Liver (tissue), 8 donors: ENCODE measurements at regions not wholly inside any gene's neighbourhood (a gene's known extent, or its start where the extent isn't known, plus 50 kb on each side); places are given as distances from the start of the nearest gene placed in this dataset.
A peak's percentile ranks its signal among the peaks of the same experiment; 100 is the strongest.

ENCODE experiments used
- DNase-seq: peaks from one replicate; pipeline ENCODE4 v3.0.0-alpha.2; 2017; ENCODE audit warnings: low spot score
- H3K27ac ChIP-seq, 2 donors: one replicate each; pipeline ENCODE4 v1.7.0; 2013; ENCODE audit warnings: inconsistent platforms in 2 of 2, low read length in 2 of 2, control low read depth in 1 of 2, low read depth in 1 of 2, mild to moderate bottlenecking in 1 of 2
- H3K27me3 ChIP-seq, 4 donors: one replicate each; pipeline versions ENCODE4 v1.6.1 to v1.7.0; 2013; ENCODE audit warnings: low read length in 3 of 4, inconsistent platforms in 1 of 4, mild to moderate bottlenecking in 1 of 4, moderate library complexity in 1 of 4; ENCODE audit not compliant: control insufficient read depth in 4 of 4, insufficient read depth in 4 of 4
- H3K36me3 ChIP-seq, 4 donors: one replicate each; pipeline versions ENCODE4 v1.6.1 to v1.7.0; 2013; ENCODE audit warnings: low read length in 3 of 4, mild to moderate bottlenecking in 3 of 4, low read depth in 1 of 4, moderate library complexity in 1 of 4; ENCODE audit not compliant: control insufficient read depth in 4 of 4, insufficient read depth in 3 of 4
- H3K4me1 ChIP-seq, 4 donors: one replicate each; pipeline versions ENCODE4 v1.6.1 to v1.7.0; 2013; ENCODE audit warnings: low read length in 3 of 4, mild to moderate bottlenecking in 3 of 4, moderate library complexity in 1 of 4; ENCODE audit not compliant: control insufficient read depth in 4 of 4, insufficient read depth in 4 of 4
- H3K4me3 ChIP-seq, 3 donors: one replicate each; pipeline versions ENCODE4 v1.6.1 to v1.7.0; 2013; ENCODE audit warnings: low read length in 3 of 3, control low read depth in 1 of 3, low read depth in 1 of 3, mild to moderate bottlenecking in 1 of 3
- H3K9ac ChIP-seq, 2 donors: one replicate each; pipeline ENCODE4 v1.7.0; 2013; ENCODE audit warnings: low read length in 2 of 2, mild to moderate bottlenecking in 2 of 2, moderate library complexity in 2 of 2, control low read depth in 1 of 2, low read depth in 1 of 2
- H3K9me3 ChIP-seq, 4 donors: one replicate each; pipeline versions ENCODE4 v1.6.1 to v1.7.0; 2013; ENCODE audit warnings: low read length in 3 of 4; ENCODE audit not compliant: control insufficient read depth in 4 of 4
- ATF3 ChIP-seq: IDR thresholded peaks from 2 replicates; pipeline ENCODE4 v1.6.1; 2016; ENCODE audit warnings: antibody characterized with exemption
- EGR1 ChIP-seq, 2 donors: IDR thresholded peaks; 2 replicates each; pipeline ENCODE4 v1.6.1; 2016 to 2018; ENCODE audit warnings: antibody characterized with exemption in 2 of 2, low read depth in 2 of 2
- FOXA1 ChIP-seq: IDR thresholded peaks from 2 replicates; pipeline ENCODE4 v1.6.1; 2016; ENCODE audit warnings: antibody characterized with exemption
- FOXA2 ChIP-seq: IDR thresholded peaks from 2 replicates; pipeline ENCODE4 v1.6.1; 2016; ENCODE audit warnings: antibody characterized with exemption
- GABPA ChIP-seq, 2 donors: IDR thresholded peaks in 1 of 2; conservative IDR thresholded peaks in 1 of 2; 2 replicates each; pipeline ENCODE4 v1.6.1; 2016; ENCODE audit warnings: antibody characterized with exemption in 2 of 2, mild to moderate bottlenecking in 1 of 2, moderate library complexity in 1 of 2
- HNF4A ChIP-seq, 2 donors: conservative IDR thresholded peaks; 2 replicates each; pipeline ENCODE4 v1.6.1; 2016; ENCODE audit warnings: antibody characterized with exemption in 2 of 2, mild to moderate bottlenecking in 2 of 2
- HNF4G ChIP-seq: IDR thresholded peaks from 2 replicates; pipeline ENCODE4 v1.6.1; 2016; ENCODE audit warnings: antibody characterized with exemption
- JUND ChIP-seq, 2 donors: IDR thresholded peaks; 2 replicates each; pipeline ENCODE4 v1.6.1; 2016; ENCODE audit warnings: antibody characterized with exemption in 2 of 2
- NR2F2 ChIP-seq: IDR thresholded peaks from 2 replicates; pipeline ENCODE4 v1.6.1; 2016; ENCODE audit warnings: antibody characterized with exemption
- RAD21 ChIP-seq, 2 donors: IDR thresholded peaks; 2 replicates each; pipeline ENCODE4 v1.6.1; 2016; ENCODE audit warnings: antibody characterized with exemption in 2 of 2, mild to moderate bottlenecking in 2 of 2
- RXRA ChIP-seq, 2 donors: IDR thresholded peaks; 2 replicates each; pipeline ENCODE4 v1.6.1; 2017 to 2018; ENCODE audit warnings: antibody characterized with exemption in 2 of 2, mild to moderate bottlenecking in 1 of 2
- SP1 ChIP-seq: IDR thresholded peaks from 2 replicates; pipeline ENCODE4 v1.6.1; 2018; ENCODE audit warnings: antibody characterized with exemption, mild to moderate bottlenecking
- TAF1 ChIP-seq: conservative IDR thresholded peaks from 2 replicates; pipeline ENCODE4 v1.6.1; 2016; ENCODE audit warnings: antibody characterized with exemption, mild to moderate bottlenecking
- YY1 ChIP-seq: IDR thresholded peaks from 2 replicates; pipeline ENCODE4 v1.6.1; 2016; ENCODE audit warnings: antibody characterized with exemption, mild to moderate bottlenecking
- WGBS: extraction: QIAGEN DNeasy Blood & Tissue Kit; methylation state at CpG from one replicate; pipeline ENCODE4 v1.1.7; 2013; 5-methylcytosine and 5-hydroxymethylcytosine counted together
- TF ChIP-seq, protein P1 (sequence below): IDR thresholded peaks from 2 replicates; pipeline ENCODE4 v1.6.1; 2016; ENCODE audit warnings: antibody characterized with exemption
- TF ChIP-seq, protein P2 (sequence below): fragments of 150-350 bp; IDR thresholded peaks from 2 replicates; pipeline ENCODE4 v1.5.1; 2017; ENCODE audit warnings: improper control_type of control experiment, low read depth, low read length; ENCODE audit not compliant: missing input control
- TF ChIP-seq, protein P3 (sequence below): IDR thresholded peaks from 2 replicates; pipeline ENCODE4 v1.6.1; 2016; ENCODE audit warnings: antibody characterized with exemption
- donor health status: healthy.
- donor health status: healthy.
- donor health status: healthy.
- donor health status: healthy.
- donor health status: healthy.

- no peaks in the 10 kb centered on the region for H3K27me3 ChIP-seq
- H3K27ac ChIP-seq, result no peak overlapping the region
- no peaks in the 10 kb centered on the region for H3K4me1 ChIP-seq
- TF ChIP-seq ATF3, result no peak
- TF ChIP-seq, protein P1, sequence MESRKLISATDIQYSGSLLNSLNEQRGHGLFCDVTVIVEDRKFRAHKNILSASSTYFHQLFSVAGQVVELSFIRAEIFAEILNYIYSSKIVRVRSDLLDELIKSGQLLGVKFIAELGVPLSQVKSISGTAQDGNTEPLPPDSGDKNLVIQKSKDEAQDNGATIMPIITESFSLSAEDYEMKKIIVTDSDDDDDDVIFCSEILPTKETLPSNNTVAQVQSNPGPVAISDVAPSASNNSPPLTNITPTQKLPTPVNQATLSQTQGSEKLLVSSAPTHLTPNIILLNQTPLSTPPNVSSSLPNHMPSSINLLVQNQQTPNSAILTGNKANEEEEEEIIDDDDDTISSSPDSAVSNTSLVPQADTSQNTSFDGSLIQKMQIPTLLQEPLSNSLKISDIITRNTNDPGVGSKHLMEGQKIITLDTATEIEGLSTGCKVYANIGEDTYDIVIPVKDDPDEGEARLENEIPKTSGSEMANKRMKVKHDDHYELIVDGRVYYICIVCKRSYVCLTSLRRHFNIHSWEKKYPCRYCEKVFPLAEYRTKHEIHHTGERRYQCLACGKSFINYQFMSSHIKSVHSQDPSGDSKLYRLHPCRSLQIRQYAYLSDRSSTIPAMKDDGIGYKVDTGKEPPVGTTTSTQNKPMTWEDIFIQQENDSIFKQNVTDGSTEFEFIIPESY, result no peak
- TF ChIP-seq RAD21 (IDR thresholded peaks at IDR 0.05), result no peak
- no peak for TF ChIP-seq HNF4G
- TF ChIP-seq YY1, result no peak
- TF ChIP-seq TAF1, result no peak
- TF ChIP-seq, protein P2, sequence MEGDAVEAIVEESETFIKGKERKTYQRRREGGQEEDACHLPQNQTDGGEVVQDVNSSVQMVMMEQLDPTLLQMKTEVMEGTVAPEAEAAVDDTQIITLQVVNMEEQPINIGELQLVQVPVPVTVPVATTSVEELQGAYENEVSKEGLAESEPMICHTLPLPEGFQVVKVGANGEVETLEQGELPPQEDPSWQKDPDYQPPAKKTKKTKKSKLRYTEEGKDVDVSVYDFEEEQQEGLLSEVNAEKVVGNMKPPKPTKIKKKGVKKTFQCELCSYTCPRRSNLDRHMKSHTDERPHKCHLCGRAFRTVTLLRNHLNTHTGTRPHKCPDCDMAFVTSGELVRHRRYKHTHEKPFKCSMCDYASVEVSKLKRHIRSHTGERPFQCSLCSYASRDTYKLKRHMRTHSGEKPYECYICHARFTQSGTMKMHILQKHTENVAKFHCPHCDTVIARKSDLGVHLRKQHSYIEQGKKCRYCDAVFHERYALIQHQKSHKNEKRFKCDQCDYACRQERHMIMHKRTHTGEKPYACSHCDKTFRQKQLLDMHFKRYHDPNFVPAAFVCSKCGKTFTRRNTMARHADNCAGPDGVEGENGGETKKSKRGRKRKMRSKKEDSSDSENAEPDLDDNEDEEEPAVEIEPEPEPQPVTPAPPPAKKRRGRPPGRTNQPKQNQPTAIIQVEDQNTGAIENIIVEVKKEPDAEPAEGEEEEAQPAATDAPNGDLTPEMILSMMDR, result no peak
- TF ChIP-seq FOXA1, result no peak
- no peak for TF ChIP-seq JUND (IDR thresholded peaks at IDR 0.05)
- 83% methylated on average over 17 of the region's 17 CpGs for WGBS
- DNase-seq, result no peak
- no peak overlapping the region for H3K4me3 ChIP-seq
- no peaks in the 10 kb centered on the region for H3K9me3 ChIP-seq
- no peak overlapping the region for H3K9ac ChIP-seq
- no peaks in the 10 kb centered on the region for H3K36me3 ChIP-seq
Observed at GRCh38 chr22:48905206-48905975, 922.3 kb downstream of the BRD1 start.

- Histone ChIP-seq H3K9ac (no peak overlapping the region), H3K4me1 (no peaks in the 10 kb centered on the region), H3K4me3 (no peak overlapping the region), H3K27me3 (no peaks in the 10 kb centered on the region), H3K9me3 (no peaks in the 10 kb centered on the region), H3K27ac (no peak overlapping the region), H3K36me3 (no peaks in the 10 kb centered on the region)
- peak; percentile 38 for DNase-seq
- TF ChIP-seq YY1 (no peak), FOXA2 (no peak), SP1 (no peak), GABPA (IDR thresholded peaks at IDR 0.05 in 1 of 2, conservative IDR thresholded peaks at IDR 0.05 in 1 of 2) (no peak), RXRA (IDR thresholded peaks at IDR 0.05) (peak in 1 of 2 donors; percentile 37), RAD21 (IDR thresholded peaks at IDR 0.05) (no peak), HNF4G (no peak), NR2F2 (no peak), TAF1 (no peak), EGR1 (IDR thresholded peaks at IDR 0.05; ENCODE audit: low read depth in 2 of 2) (no peak), HNF4A (conservative IDR thresholded peaks at IDR 0.05) (peak; percentile 55 to 75), ATF3 (no peak), FOXA1 (no peak)
- TF ChIP-seq, protein P3, sequence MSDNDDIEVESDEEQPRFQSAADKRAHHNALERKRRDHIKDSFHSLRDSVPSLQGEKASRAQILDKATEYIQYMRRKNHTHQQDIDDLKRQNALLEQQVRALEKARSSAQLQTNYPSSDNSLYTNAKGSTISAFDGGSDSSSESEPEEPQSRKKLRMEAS, result no peak
- TF ChIP-seq, protein P2, result no peak
- TF ChIP-seq, protein P1, result no peak
- 67% methylated on average over 25 of the region's 25 CpGs for WGBS
Observed at GRCh38 chr22:48902983-48903650, 924.6 kb downstream of the BRD1 start.
